ENCODE measurements at regions not wholly inside any gene's neighbourhood (a gene's known extent, or its start where the extent isn't known, plus 50 kb on each side); places are given as distances from the start of the nearest gene placed in this dataset.

GRCh38 chr3:161977063-161977462 is 480.5 kb downstream of the OTOL1 start:
- no peak overlapping the region for H3K4me2 ChIP-seq (ENCODE audit: low read length)
- DNase-seq (ENCODE audit: low spot score): no peak
- H3K9me2 ChIP-seq (ENCODE audit: insufficient read depth, low read length): no peaks in the 10 kb centered on the region
- ChIA-PET CTCF (ENCODE audit: unreplicated experiment) (no interaction called here), POLR2A (no interaction called here)
- no peak overlapping the region for H3K27ac ChIP-seq (ENCODE audit: low read depth, low read length, poor library complexity, severe bottlenecking)
- H3K9me3 ChIP-seq (ENCODE audit: low read length): no peaks in the 10 kb centered on the region
- no peak overlapping the region for H2AFZ ChIP-seq (ENCODE audit: low read length)
- H3K79me2 ChIP-seq (ENCODE audit: insufficient read depth, low read depth, low read length): no peaks in the 10 kb centered on the region
- no peak for TF ChIP-seq CTCF (conservative IDR thresholded peaks at IDR 0.05; ENCODE audit: low read length)
- no peak for TF ChIP-seq EZH2phosphoT487 (IDR thresholded peaks at IDR 0.05; ENCODE audit: borderline replicate concordance, low read depth, low read length)
- no peaks in the 10 kb centered on the region for H4K20me1 ChIP-seq (ENCODE audit: insufficient read depth, low read length)
- H3K4me1 ChIP-seq (ENCODE audit: insufficient read depth, low read length, poor library complexity, severe bottlenecking): no peaks in the 10 kb centered on the region
- intact Hi-C loops (cut with micrococcal nuclease; ENCODE audit: unreplicated experiment): no loop called here
- no peaks in the 10 kb centered on the region for H3K36me3 ChIP-seq (ENCODE audit: insufficient read depth, low read length)
- BruUV-seq (replicated peaks): no TSS peak
- no peak overlapping the region for H3K4me3 ChIP-seq (ENCODE audit: low read depth, low read length, poor library complexity, severe bottlenecking)

- Histone ChIP-seq H3K4me2 (ENCODE audit: low read length) (no peak overlapping the region), H3K4me3 (ENCODE audit: low read depth, low read length, poor library complexity, severe bottlenecking) (no peak overlapping the region), H3K9me3 (ENCODE audit: low read length) (no peaks in the 10 kb centered on the region), H3K36me3 (ENCODE audit: insufficient read depth, low read length) (no peaks in the 10 kb centered on the region), H4K20me1 (ENCODE audit: insufficient read depth, low read length) (no peaks in the 10 kb centered on the region), H2AFZ (ENCODE audit: low read length) (no peak overlapping the region), H3K79me2 (ENCODE audit: insufficient read depth, low read depth, low read length) (no peaks in the 10 kb centered on the region), H3K4me1 (ENCODE audit: insufficient read depth, low read length, poor library complexity, severe bottlenecking) (no peaks in the 10 kb centered on the region), H3K27ac (ENCODE audit: low read depth, low read length, poor library complexity, severe bottlenecking) (no peak overlapping the region), H3K9me2 (ENCODE audit: insufficient read depth, low read length) (no peaks in the 10 kb centered on the region)
- DNase-seq (ENCODE audit: low spot score): no peak
- no TSS peak for BruUV-seq (replicated peaks)
- intact Hi-C loops (cut with micrococcal nuclease; ENCODE audit: unreplicated experiment): no loop called here
- ChIA-PET POLR2A (no interaction called here), CTCF (ENCODE audit: unreplicated experiment) (no interaction called here)
- no peak for TF ChIP-seq EZH2phosphoT487 (IDR thresholded peaks at IDR 0.05; ENCODE audit: borderline replicate concordance, low read depth, low read length)
- TF ChIP-seq CTCF (conservative IDR thresholded peaks at IDR 0.05; ENCODE audit: low read length): no peak
These were observed 481.2 kb downstream of the OTOL1 start for GRCh38 chr3:161977850-161978249.

- no peaks in the 10 kb centered on the region for H3K36me3 ChIP-seq (ENCODE audit: insufficient read depth, low read length)
- no peak overlapping the region for H3K27ac ChIP-seq (ENCODE audit: low read depth, low read length, poor library complexity, severe bottlenecking)
- ChIA-PET POLR2A (no interaction called here), CTCF (ENCODE audit: unreplicated experiment) (no interaction called here)
- H4K20me1 ChIP-seq (ENCODE audit: insufficient read depth, low read length): no peaks in the 10 kb centered on the region
- intact Hi-C loops (cut with micrococcal nuclease; ENCODE audit: unreplicated experiment): no loop called here
- TF ChIP-seq EZH2phosphoT487 (IDR thresholded peaks at IDR 0.05; ENCODE audit: borderline replicate concordance, low read depth, low read length) (no peak), CTCF (conservative IDR thresholded peaks at IDR 0.05; ENCODE audit: low read length) (no peak)
- no TSS peak for BruUV-seq (replicated peaks)
- no peak overlapping the region for H2AFZ ChIP-seq (ENCODE audit: low read length)
- H3K79me2 ChIP-seq (ENCODE audit: insufficient read depth, low read depth, low read length): no peaks in the 10 kb centered on the region
- H3K9me2 ChIP-seq (ENCODE audit: insufficient read depth, low read length): no peaks in the 10 kb centered on the region
- H3K4me1 ChIP-seq (ENCODE audit: insufficient read depth, low read length, poor library complexity, severe bottlenecking): no peaks in the 10 kb centered on the region
- no peak for DNase-seq (ENCODE audit: low spot score)
- H3K4me2 ChIP-seq (ENCODE audit: low read length): no peak overlapping the region
- no peak overlapping the region for H3K4me3 ChIP-seq (ENCODE audit: low read depth, low read length, poor library complexity, severe bottlenecking)
- no peaks in the 10 kb centered on the region for H3K9me3 ChIP-seq (ENCODE audit: low read length)
These were observed 491.3 kb downstream of the OTOL1 start for GRCh38 chr3:161987933-161988332.

All from OCI-LY7 (cell line).